Naive thymus-derived CD8-positive, alpha-beta T cell (primary cell): ENCODE measurements at regions not wholly inside any gene's neighbourhood (a gene's known extent, or its start where the extent isn't known, plus 50 kb on each side); places are given as distances from the start of the nearest gene placed in this dataset.

ENCODE experiments used
- ATAC-seq, 2 donors: fragments of 150-1000 bp; cut with Tn5 transposase in 1 of 2; sonication (Bioruptor Pico), chemical (Tn5 transposase) in 1 of 2; 1 replicate in 1 of 2; 2 replicates in 1 of 2; pipeline ENCODE4 v1.10.0; 2021; ENCODE audit warnings: mild to moderate bottlenecking in 2 of 2, moderate library complexity in 2 of 2
- POLR2A ChIA-PET: fragments of 350-600 bp; sonication (Branson Sonifier 250); formaldehyde crosslinking; loops from one replicate; lab custom pipeline; 2021; ENCODE audit warnings: antibody characterized with exemption; lab: Charles Lee
- DNase-seq, 10 donors: peaks; one replicate each; pipeline versions ENCODE4 v3.0.0 to v3.0.0-alpha.2; 2020 to 2022
- H3K27ac Mint-ChIP-seq, 10 donors: one replicate each; pipeline ENCODE4 v1.8.0; 2020 to 2022; ENCODE audit warnings: mild to moderate bottlenecking in 10 of 10, mixed read lengths in 10 of 10, moderate library complexity in 4 of 10, inconsistent platforms in 1 of 10
- H3K27me3 Mint-ChIP-seq, 5 donors: one replicate each; pipeline ENCODE4 v1.8.0; 2021 to 2022; ENCODE audit warnings: mixed read lengths in 5 of 5
- H3K36me3 Mint-ChIP-seq, 3 donors: one replicate each; pipeline ENCODE4 v1.8.0; 2020 to 2022; ENCODE audit warnings: mixed read lengths in 3 of 3, mild to moderate bottlenecking in 2 of 3, inconsistent platforms in 1 of 3
- H3K4me1 Mint-ChIP-seq, 4 donors: one replicate each; pipeline ENCODE4 v1.8.0; 2021 to 2022; ENCODE audit warnings: mixed read lengths in 4 of 4
- H3K4me3 Mint-ChIP-seq, 10 donors: one replicate each; pipeline ENCODE4 v1.8.0; 2020 to 2022; ENCODE audit warnings: mild to moderate bottlenecking in 10 of 10, mixed read lengths in 10 of 10, moderate library complexity in 6 of 10, inconsistent platforms in 1 of 10
- H3K9me3 Mint-ChIP-seq, 9 donors: one replicate each; pipeline ENCODE4 v1.8.0; 2020 to 2022; ENCODE audit warnings: mixed read lengths in 9 of 9, mild to moderate bottlenecking in 3 of 9, inconsistent platforms in 1 of 9, moderate library complexity in 1 of 9

DNA sequence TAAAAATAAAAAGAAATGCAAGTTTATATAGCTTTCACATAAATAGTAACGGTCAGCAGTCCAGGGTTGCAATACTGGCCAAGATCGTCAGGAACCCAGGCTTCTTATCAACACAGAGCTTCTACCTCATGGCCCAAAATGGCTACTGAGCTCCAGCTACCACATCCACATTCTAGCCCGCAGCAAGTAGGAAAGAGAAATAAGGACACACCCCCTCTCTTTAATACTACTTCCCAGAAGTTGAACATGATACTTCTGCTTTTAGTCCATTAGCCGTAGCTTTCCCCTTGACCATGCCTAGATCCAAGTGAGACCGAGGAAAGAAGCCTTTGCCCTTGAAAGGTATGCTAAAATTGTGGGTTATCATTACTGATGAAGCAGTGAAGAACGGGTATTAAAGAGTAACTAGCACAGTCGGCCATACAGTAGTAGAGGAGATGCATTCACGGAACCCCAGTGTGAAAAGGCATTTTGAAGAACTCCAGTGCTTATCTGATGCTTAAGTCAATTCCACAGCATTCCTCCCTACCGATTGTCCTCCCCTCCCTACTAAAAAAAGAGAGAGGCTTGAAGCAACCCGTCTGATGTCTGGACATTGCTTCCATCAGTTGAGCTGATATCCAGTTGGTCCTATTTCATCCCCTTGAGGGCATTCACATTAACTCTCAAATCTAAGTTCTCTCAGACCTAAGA, 226.9 kb upstream of the RREB1 start:
- H3K4me3 Mint-ChIP-seq: no peak overlapping the region
- DNase-seq (no peak), ATAC-seq (no peak)
- H3K36me3 Mint-ChIP-seq: no peaks in the 10 kb centered on the region
- peaks cover 0 to 13% (median 0%) of the 10 kb centered on the region in 4 donors for H3K4me1 Mint-ChIP-seq
- peaks cover 0 to 8% (median 1%) of the 10 kb centered on the region in 5 donors for H3K27me3 Mint-ChIP-seq
- POLR2A ChIA-PET: no interaction called here
- H3K27ac Mint-ChIP-seq: no peak overlapping the region
- H3K9me3 Mint-ChIP-seq: no peaks in the 10 kb centered on the region

DNA sequence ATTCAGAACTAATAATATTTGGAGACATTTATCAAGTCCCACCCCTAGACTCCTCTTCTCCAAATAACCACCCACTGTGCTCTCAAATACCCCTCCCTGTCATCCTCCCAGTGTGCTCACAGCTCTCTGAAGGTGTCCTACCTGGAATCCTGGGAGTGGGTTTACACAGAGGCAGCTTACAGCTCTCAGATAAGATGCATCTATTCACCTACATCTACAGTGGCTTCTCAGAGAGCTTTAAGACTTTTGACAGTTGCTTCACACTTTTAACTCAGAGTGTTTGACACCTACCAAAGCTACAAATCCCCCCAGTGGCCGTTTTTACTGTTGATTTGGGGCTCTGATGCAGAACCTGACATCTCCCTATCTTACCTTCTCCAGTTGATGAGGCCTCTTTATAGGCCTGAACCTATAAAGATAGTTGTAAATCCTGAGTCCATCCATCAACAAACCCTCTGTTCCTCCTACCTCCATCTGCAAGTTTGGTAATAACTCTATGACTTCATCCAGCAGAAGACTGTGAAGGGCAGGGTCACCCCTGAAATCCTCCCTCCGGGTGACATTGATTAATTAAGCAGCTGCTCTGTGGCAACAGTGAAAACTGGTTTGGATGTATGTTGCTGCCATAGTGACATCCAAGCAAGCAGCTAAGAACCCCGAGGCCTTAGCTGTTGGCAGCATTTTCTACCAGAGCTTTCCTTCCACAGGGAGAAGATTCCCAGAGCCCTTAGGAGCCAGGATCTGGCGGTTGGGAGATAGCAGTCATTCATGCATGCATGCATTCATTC, 226.1 kb upstream of the RREB1 start:
- H3K4me3 Mint-ChIP-seq: no peak overlapping the region
- POLR2A ChIA-PET: no interaction called here
- peaks cover 0 to 8% (median 1%) of the 10 kb centered on the region in 5 donors for H3K27me3 Mint-ChIP-seq
- peaks cover 0 to 11% (median 0%) of the 10 kb centered on the region in 4 donors for H3K4me1 Mint-ChIP-seq
- ATAC-seq (no peak), DNase-seq (no peak)
- H3K9me3 Mint-ChIP-seq: no peaks in the 10 kb centered on the region
- no peaks in the 10 kb centered on the region for H3K36me3 Mint-ChIP-seq
- no peak overlapping the region for H3K27ac Mint-ChIP-seq

DNA sequence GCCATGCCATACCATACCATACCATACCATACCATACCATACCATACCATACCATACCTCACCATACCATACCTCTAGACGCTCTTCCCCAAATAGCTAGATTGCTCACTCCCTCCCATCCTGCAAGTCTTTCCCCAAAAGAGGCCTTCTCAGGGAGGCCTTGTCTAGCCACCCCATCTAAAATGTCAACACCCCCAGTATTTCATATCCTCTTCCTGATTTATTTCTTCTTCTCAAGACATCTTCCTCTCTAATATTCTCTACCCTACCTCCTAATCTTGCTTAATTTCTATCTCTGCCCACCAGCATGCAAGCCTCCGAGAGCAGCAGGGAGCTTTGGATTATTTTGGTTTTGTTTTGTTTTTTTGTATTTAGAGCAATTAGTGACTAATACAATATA, 225.2 kb upstream of the RREB1 start:
- H3K4me1 Mint-ChIP-seq: peaks cover 0 to 11% (median 0%) of the 10 kb centered on the region in 4 donors
- H3K36me3 Mint-ChIP-seq: no peaks in the 10 kb centered on the region
- H3K9me3 Mint-ChIP-seq: no peaks in the 10 kb centered on the region
- H3K4me3 Mint-ChIP-seq: no peak overlapping the region
- H3K27me3 Mint-ChIP-seq: peaks cover 0 to 8% (median 0%) of the 10 kb centered on the region in 5 donors
- ATAC-seq: no peak
- DNase-seq: no peak
- POLR2A ChIA-PET: no interaction called here
- H3K27ac Mint-ChIP-seq: peak overlapping the region in 1 of 10 donors; percentile 5

DNA sequence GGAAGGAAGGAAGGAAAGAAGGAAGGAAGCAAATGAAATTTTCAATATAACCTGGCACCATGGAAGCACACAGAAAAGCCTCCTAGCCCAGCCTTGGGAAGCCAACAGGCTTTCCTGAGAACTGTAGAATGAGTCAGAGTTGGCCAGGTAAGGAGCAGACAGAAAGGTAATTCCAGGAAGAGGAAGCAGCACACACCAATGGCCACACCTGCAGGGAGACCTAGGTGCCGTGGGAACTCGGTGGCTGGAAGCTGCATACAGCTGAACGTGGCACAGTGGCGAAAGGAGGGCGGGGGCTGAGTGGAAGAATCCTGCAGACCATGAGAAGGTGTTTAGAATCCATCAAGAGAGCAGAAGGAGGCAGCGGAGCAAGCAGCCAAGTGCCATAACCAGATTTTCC, 224.8 kb upstream of the RREB1 start:
- POLR2A ChIA-PET: no interaction called here
- ATAC-seq (no peak), DNase-seq (no peak)
- H3K4me1 Mint-ChIP-seq: peaks cover 0 to 11% (median 0%) of the 10 kb centered on the region in 4 donors
- H3K9me3 Mint-ChIP-seq: no peaks in the 10 kb centered on the region
- no peaks in the 10 kb centered on the region for H3K36me3 Mint-ChIP-seq
- peak overlapping the region in 1 of 10 donors; percentile 5 for H3K27ac Mint-ChIP-seq
- peaks cover 0 to 8% (median 0%) of the 10 kb centered on the region in 5 donors for H3K27me3 Mint-ChIP-seq
- H3K4me3 Mint-ChIP-seq: no peak overlapping the region

DNA sequence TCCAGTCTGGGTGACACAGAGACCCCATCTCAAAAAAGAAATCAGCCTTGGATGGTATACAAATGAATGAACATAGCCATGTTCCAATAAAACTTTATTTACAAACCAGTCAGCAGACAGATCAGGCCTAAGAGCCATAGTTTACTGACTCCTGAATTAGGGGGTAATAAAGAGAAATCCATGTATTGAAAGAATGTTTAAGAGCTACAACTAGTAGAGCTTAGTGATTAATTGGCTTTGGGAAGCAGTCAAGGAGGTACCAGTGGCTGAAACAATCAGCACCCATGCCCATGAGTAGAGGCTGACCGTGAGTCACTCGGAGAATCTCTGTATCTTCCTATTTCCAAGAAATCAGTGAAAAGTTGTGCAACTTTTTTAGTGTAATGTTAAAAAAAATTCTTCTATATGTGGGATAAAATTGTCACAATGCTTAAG, 223.6 kb upstream of the RREB1 start:
- no peak overlapping the region for H3K4me3 Mint-ChIP-seq
- peaks cover 0 to 8% (median 0%) of the 10 kb centered on the region in 5 donors for H3K27me3 Mint-ChIP-seq
- peaks cover 0 to 11% (median 0%) of the 10 kb centered on the region in 4 donors for H3K4me1 Mint-ChIP-seq
- no peak overlapping the region for H3K27ac Mint-ChIP-seq
- H3K36me3 Mint-ChIP-seq: no peaks in the 10 kb centered on the region
- DNase-seq (no peak), ATAC-seq (no peak)
- POLR2A ChIA-PET: no interaction called here
- H3K9me3 Mint-ChIP-seq: no peaks in the 10 kb centered on the region

DNA sequence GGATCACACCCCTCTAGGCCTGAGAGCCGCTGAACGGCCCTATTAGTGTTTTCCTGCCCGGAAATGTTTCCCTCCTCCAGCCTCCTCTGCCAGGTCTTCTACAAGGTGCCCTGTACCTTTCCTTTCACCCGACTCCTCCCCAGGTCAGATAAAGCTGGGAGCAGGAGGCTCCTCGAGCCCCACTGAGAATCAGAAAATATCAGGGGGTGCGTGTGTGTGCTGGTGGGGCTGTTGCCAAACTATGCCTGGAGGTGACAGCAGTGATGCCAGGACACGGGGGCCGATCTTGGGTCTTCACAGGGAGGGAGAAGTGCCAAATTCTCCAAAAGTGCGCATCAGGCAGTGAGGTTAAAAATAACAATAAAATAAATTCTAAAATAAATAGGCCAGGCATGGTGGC, 222.8 kb upstream of the RREB1 start:
- Mint-ChIP-seq H3K27ac (no peak overlapping the region), H3K9me3 (no peaks in the 10 kb centered on the region), H3K4me1 (peaks cover 0 to 6% (median 0%) of the 10 kb centered on the region in 4 donors), H3K4me3 (no peak overlapping the region), H3K27me3 (peaks cover 0 to 8% (median 0%) of the 10 kb centered on the region in 5 donors), H3K36me3 (no peaks in the 10 kb centered on the region)
- ATAC-seq (no peak), DNase-seq (no peak)
- POLR2A ChIA-PET: no interaction called here

DNA sequence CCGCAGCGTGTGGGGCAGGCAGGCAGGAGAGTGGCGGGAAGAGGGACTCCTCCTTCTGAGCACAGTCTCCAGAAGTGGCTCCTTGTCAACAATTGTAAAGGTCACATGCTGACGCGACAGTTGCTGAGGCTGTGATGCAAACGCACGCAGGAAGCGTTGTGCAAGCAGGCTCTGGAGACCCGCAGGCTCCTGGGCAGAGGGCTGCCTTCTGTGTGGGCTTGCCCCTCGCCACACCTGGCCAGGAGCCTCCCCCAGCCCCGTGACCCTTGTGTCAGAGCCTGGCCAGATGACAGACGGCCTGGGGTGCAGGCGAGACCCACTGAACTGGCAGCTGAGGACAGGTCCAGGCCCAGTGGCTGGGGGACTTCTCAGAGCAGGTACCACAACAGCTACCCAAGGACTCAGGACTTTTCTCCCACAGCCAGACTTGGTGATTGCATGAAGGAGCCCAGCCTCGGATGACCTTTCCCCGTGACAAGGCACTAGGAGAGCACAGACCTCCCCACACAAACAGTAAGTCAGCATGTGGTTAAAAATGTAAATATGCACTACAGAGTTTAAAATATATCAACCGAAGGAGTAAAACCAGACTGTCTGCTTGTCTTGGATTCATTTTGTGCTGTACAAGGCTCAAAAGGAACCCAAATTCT, 222.1 kb upstream of the RREB1 start:
- H3K9me3 Mint-ChIP-seq: no peaks in the 10 kb centered on the region
- ATAC-seq: no peak
- peak overlapping the region in 1 of 10 donors; percentile 15 for H3K4me3 Mint-ChIP-seq
- no peak for DNase-seq
- H3K36me3 Mint-ChIP-seq: no peaks in the 10 kb centered on the region
- no peak overlapping the region for H3K27ac Mint-ChIP-seq
- POLR2A ChIA-PET: interaction anchor here (0.7 kb wide), 1 partner anchor 22 kb away, joined by 3 read pairs; no protein-coding TSS in a partner anchor
- H3K27me3 Mint-ChIP-seq: peaks cover 0 to 8% (median 0%) of the 10 kb centered on the region in 5 donors
- H3K4me1 Mint-ChIP-seq: peaks cover 0 to 6% (median 0%) of the 10 kb centered on the region in 4 donors

DNA sequence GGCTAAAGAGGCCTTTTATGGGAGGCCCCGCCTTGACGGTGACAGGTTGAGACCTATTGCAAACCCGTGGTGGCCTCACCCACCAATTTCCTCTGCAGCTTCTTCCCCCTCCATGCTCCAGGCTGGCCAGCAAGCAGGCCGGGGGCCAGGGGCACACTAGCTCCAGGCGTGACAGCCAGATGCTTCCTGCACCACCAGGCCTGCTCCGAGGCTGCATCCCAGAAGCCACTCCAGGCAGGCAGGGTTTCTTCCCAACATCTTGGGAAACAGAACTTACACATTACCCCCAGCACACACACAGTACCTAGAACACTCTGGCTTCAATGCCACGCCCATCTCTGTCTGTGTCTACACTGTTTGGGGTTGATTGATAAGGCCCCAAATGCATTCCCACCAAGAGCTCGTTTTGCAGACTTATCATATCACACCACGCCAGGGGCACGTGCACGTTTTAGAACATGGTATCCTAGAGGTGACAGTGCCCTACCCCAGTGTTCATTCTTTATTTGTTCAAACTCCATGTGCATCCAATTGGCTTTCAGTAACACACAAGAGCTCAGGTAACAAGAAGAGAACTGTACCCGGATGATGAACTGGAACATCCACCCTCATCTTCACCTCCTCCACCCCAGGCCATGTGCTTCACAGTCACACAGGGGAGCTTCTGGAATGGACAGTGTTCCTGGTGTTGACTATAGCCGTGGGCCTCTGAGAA, 221.4 kb upstream of the RREB1 start:
- Mint-ChIP-seq H3K4me1 (peaks cover 0 to 8% (median 1%) of the 10 kb centered on the region in 4 donors), H3K36me3 (no peaks in the 10 kb centered on the region), H3K27me3 (peaks cover 0 to 8% (median 0%) of the 10 kb centered on the region in 5 donors), H3K9me3 (no peaks in the 10 kb centered on the region), H3K27ac (no peak overlapping the region), H3K4me3 (no peak overlapping the region)
- DNase-seq (no peak), ATAC-seq (no peak)
- POLR2A ChIA-PET: interaction anchor here (0.7 kb wide), 1 partner anchor 22 kb away, joined by 3 read pairs; no protein-coding TSS in a partner anchor

DNA sequence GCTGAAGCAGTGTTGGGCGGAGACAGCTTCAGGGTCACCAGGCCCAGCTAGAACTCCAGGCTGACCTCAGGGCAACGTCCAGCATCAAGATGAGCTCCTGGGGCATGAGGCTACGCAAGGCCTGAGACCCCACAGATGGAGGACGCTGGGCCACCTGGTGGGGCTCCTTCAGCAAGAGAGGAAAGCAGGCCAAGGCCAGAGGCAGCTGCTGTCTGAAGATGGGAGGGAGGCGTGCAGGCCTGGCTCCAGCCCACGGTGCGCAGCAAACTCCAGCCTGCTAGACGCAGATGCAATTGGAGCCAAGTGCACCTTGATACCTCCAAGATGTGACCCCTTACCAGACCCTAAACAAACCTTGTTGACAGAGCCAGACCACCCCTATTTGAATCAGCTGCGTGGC, 220.9 kb upstream of the RREB1 start:
- no peak for ATAC-seq
- Mint-ChIP-seq H3K4me1 (peaks cover 0 to 13% (median 7%) of the 10 kb centered on the region in 4 donors), H3K27me3 (peaks cover 0 to 8% (median 0%) of the 10 kb centered on the region in 5 donors), H3K27ac (no peak overlapping the region), H3K36me3 (no peaks in the 10 kb centered on the region), H3K9me3 (no peaks in the 10 kb centered on the region), H3K4me3 (no peak overlapping the region)
- DNase-seq: no peak
- POLR2A ChIA-PET: no interaction called here

DNA sequence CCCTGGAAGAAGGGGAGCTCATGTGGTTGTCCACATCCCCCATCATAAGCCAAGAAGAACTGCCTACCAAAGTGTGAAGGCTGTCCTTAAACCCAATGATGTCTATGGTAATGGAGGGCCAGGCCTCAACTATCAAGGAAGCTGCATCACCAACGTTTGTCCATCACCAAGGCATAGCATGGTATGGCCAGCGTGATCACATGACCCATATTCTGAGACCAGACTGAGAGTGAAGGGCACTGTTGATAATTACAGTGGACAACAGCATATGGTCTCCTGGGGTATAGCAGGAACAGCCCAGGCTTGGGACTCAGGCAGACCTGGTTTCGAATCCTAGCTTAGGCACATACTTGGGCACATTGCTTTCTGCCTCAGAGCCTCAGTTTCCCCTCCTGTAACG, 218.2 kb upstream of the RREB1 start:
- Mint-ChIP-seq H3K27ac (no peak overlapping the region), H3K4me3 (no peak overlapping the region), H3K4me1 (peaks cover 0 to 16% (median 13%) of the 10 kb centered on the region in 4 donors), H3K9me3 (no peaks in the 10 kb centered on the region), H3K36me3 (no peaks in the 10 kb centered on the region), H3K27me3 (no peaks in the 10 kb centered on the region)
- POLR2A ChIA-PET: no interaction called here
- DNase-seq (no peak), ATAC-seq (no peak)

DNA sequence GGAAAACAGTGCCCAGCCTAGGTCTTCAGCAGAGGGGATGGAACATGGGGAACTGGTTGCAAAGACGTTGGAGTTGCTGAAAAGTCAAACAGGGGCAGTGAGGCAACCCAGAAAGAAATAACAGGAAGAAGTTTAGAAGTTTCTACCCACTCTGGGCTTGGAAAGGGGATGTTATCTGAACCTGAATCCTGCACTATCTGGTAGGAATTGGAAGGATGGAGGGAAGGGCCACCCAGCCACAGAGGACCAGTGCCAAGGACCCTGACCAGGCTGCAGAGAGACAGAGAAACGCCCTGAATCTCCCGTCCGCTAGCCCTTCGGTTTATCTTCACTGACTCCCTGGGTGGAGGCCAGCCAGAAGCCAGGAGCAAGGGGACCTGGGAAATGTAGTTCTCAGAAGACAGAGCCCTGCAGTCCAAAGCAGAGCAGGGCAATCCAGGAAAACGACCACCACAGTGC, 217.3 kb upstream of the RREB1 start:
- H3K4me3 Mint-ChIP-seq: no peak overlapping the region
- peak overlapping the region in 1 of 10 donors; percentile 11 for H3K27ac Mint-ChIP-seq
- ATAC-seq: no peak
- DNase-seq: no peak
- no peaks in the 10 kb centered on the region for H3K27me3 Mint-ChIP-seq
- H3K9me3 Mint-ChIP-seq: no peaks in the 10 kb centered on the region
- POLR2A ChIA-PET: no interaction called here
- peaks cover 0 to 16% (median 13%) of the 10 kb centered on the region in 4 donors for H3K4me1 Mint-ChIP-seq
- H3K36me3 Mint-ChIP-seq: no peaks in the 10 kb centered on the region

DNA sequence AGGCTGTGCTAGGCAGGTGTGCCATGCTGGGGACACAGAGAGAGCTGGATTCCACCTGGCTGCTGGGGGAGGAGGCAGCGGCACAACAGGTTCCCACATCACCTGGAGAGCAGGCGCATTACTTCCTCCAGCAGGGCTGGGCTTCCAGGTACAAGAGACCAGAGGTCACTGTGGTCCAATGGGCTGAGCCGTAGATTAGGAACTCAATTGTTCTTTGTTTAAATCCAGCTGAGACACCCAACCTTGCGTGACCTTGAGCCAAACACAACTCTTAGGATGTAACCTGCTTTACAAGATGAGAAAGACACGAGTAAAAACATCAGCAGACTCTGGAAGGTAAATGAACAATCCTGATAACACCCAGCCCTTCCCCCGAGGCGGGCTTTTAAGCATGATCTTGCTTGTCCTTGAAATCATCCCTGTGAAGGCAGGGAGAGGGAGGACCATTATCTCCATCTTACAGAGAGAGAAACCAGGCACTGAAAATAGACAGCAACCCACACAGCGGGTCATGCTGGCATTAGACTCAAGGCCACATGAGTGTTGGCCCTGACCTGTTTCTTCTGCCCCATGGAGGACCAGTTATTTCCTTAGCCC, 216.5 kb upstream of the RREB1 start:
- no peak for ATAC-seq
- peaks cover 0 to 16% (median 13%) of the 10 kb centered on the region in 4 donors for H3K4me1 Mint-ChIP-seq
- H3K9me3 Mint-ChIP-seq: no peaks in the 10 kb centered on the region
- peak overlapping the region in 2 of 10 donors; percentile 31 to 69 for H3K27ac Mint-ChIP-seq
- no peak overlapping the region for H3K4me3 Mint-ChIP-seq
- no peak for DNase-seq
- POLR2A ChIA-PET: no interaction called here
- H3K36me3 Mint-ChIP-seq: no peaks in the 10 kb centered on the region
- no peaks in the 10 kb centered on the region for H3K27me3 Mint-ChIP-seq
